LNCaP clone FGC (cell line): ENCODE measurements at regions not wholly inside any gene's neighbourhood (a gene's known extent, or its start where the extent isn't known, plus 50 kb on each side); places are given as distances from the start of the nearest gene placed in this dataset.
A peak's percentile ranks its signal among the peaks of the same experiment; 100 is the strongest.

Experiments
- DNase-seq: peaks from one replicate; pipeline ENCODE4 v3.0.0-alpha.2; 2011; ENCODE audit warnings: low read depth
- H3K4me3 ChIP-seq: 2 replicates; pipeline ENCODE4 v1.5.1; 2011; ENCODE audit warnings: mild to moderate bottlenecking, low read depth, low read length, control low read depth
- CTCF ChIP-seq: IDR thresholded peaks from 2 replicates; pipeline ENCODE4 v1.5.1; 2012; ENCODE audit warnings: mild to moderate bottlenecking; ENCODE audit not compliant: control insufficient read depth, insufficient read depth; ENCODE audit errors: extremely low read depth

GRCh38 chr1:81410941-81411340 is 389.8 kb upstream of the ADGRL2 start:
- no peak overlapping the region for H3K4me3 ChIP-seq
- DNase-seq: no peak
- TF ChIP-seq CTCF: no peak

- no peak for DNase-seq
- TF ChIP-seq CTCF: no peak
- no peak overlapping the region for H3K4me3 ChIP-seq
These were observed 390.4 kb upstream of the ADGRL2 start for GRCh38 chr1:81410351-81410750.

GRCh38 chr1:81409780-81410274 is 390.9 kb upstream of the ADGRL2 start:
- no peak for TF ChIP-seq CTCF
- H3K4me3 ChIP-seq: no peak overlapping the region
- no peak for DNase-seq

- DNase-seq: no peak
- TF ChIP-seq CTCF: no peak
- H3K4me3 ChIP-seq: no peak overlapping the region
These were observed 391.5 kb upstream of the ADGRL2 start for GRCh38 chr1:81409262-81409661.

- TF ChIP-seq CTCF: no peak
- H3K4me3 ChIP-seq: no peak overlapping the region
- DNase-seq: no peak
These were observed 392.3 kb upstream of the ADGRL2 start for GRCh38 chr1:81408419-81408818.

- peak; percentile 75 for DNase-seq
- no peak overlapping the region for H3K4me3 ChIP-seq
- TF ChIP-seq CTCF: no peak
These were observed 393.5 kb upstream of the ADGRL2 start for GRCh38 chr1:81407000-81407821.
